Neural cell (in vitro differentiated cells): ENCODE measurements at regions not wholly inside any gene's neighbourhood (a gene's known extent, or its start where the extent isn't known, plus 50 kb on each side); places are given as distances from the start of the nearest gene placed in this dataset.

Experiments
- H2AFZ ChIP-seq: fragments of 200-600, 300-800 bp; sonication (generic), shearing (Covaris generic); 2 replicates; pipeline ENCODE4 v1.6.0; 2014; ENCODE audit warnings: low read depth, mild to moderate bottlenecking, antibody characterized with exemption, low read length, moderate library complexity
- H3F3A ChIP-seq: fragments of 200-600 bp; shearing (Covaris generic); 2 replicates; pipeline ENCODE4 v1.6.1; 2016; ENCODE audit warnings: mild to moderate bottlenecking, moderate library complexity, mixed read lengths, antibody characterized with exemption, low read length; ENCODE audit not compliant: insufficient read depth, poor library complexity, severe bottlenecking
- H3K27ac ChIP-seq: fragments of 200-600, 300-800 bp; sonication (generic), shearing (Covaris generic); 2 replicates; pipeline ENCODE4 v1.5.1; 2014; ENCODE audit warnings: mild to moderate bottlenecking, low read length, moderate library complexity
- H3K27me3 ChIP-seq: fragments of 300-800, 200-600 bp; sonication (generic), shearing (Covaris generic); 2 replicates; pipeline ENCODE4 v1.6.0; 2014; ENCODE audit warnings: mild to moderate bottlenecking, low read depth, low read length, moderate library complexity; ENCODE audit not compliant: insufficient read depth
- H3K36me3 ChIP-seq: fragments of 300-800, 200-600 bp; sonication (generic), shearing (Covaris generic); 2 replicates; pipeline ENCODE4 v1.5.1; 2014; ENCODE audit warnings: mild to moderate bottlenecking, antibody characterized with exemption, low read length, moderate library complexity; ENCODE audit not compliant: insufficient read depth
- H3K4me2 ChIP-seq: fragments of 300-800, 200-600 bp; sonication (generic), shearing (Covaris generic); 2 replicates; pipeline ENCODE4 v1.6.0; 2014; ENCODE audit warnings: mild to moderate bottlenecking, low read length
- H3K4me3 ChIP-seq: fragments of 300-800, 200-600 bp; sonication (generic), shearing (Covaris generic); 2 replicates; pipeline ENCODE4 v1.5.1; 2014; ENCODE audit warnings: mild to moderate bottlenecking, low read length, moderate library complexity
- H3K79me2 ChIP-seq: fragments of 200-600 bp; shearing (Covaris generic); replicated peaks from 2 replicates; pipeline ENCODE4 v1.6.0; 2014; ENCODE audit warnings: mild to moderate bottlenecking, low read length, moderate library complexity; ENCODE audit not compliant: insufficient read depth
- H3K9ac ChIP-seq: fragments of 300-800, 200-600 bp; sonication (generic), shearing (Covaris generic); 2 replicates; pipeline ENCODE4 v1.6.1; 2016; ENCODE audit warnings: mild to moderate bottlenecking, low read length, mixed read lengths
- H3K9me2 ChIP-seq: fragments of 200-600 bp; shearing (Covaris generic); 2 replicates; pipeline ENCODE4 v1.6.1; 2016; ENCODE audit warnings: mild to moderate bottlenecking, low read length, mixed read lengths; ENCODE audit not compliant: insufficient read depth
- H3K9me3 ChIP-seq: fragments of 200-600, 300-800 bp; sonication (generic), shearing (Covaris generic); 2 replicates; pipeline ENCODE4 v1.6.1; 2016; ENCODE audit warnings: mild to moderate bottlenecking, mixed run types, low read length, moderate library complexity, mixed read lengths
- H4K20me1 ChIP-seq: fragments of 200-600 bp; shearing (Covaris generic); 2 replicates; pipeline ENCODE4 v1.6.1; 2016; ENCODE audit warnings: mild to moderate bottlenecking, mixed run types; ENCODE audit not compliant: insufficient read depth
- EP300 ChIP-seq: fragments of 450-650 bp; conservative IDR thresholded peaks from 2 replicates; pipeline ENCODE4 v1.6.1; 2014; ENCODE audit warnings: antibody characterized with exemption, mild to moderate bottlenecking, moderate library complexity; ENCODE audit not compliant: poor library complexity, severe bottlenecking
- EZH2 ChIP-seq: fragments of 200-600, 300-800 bp; shearing (Covaris generic), sonication (generic); IDR thresholded peaks from 2 replicates; pipeline ENCODE4 v1.6.1; 2014; ENCODE audit warnings: antibody characterized with exemption, low read length, borderline replicate concordance, mild to moderate bottlenecking; ENCODE audit not compliant: insufficient read depth, poor library complexity, severe bottlenecking
- MXI1 ChIP-seq: fragments of 450-650 bp; conservative IDR thresholded peaks from 2 replicates; pipeline ENCODE4 v1.6.1; 2014; ENCODE audit warnings: antibody characterized with exemption, mild to moderate bottlenecking; ENCODE audit not compliant: poor library complexity, severe bottlenecking
- POLR2AphosphoS5 ChIP-seq: IDR thresholded peaks from 2 replicates; pipeline ENCODE4 v1.6.1; 2012
- RAD21 ChIP-seq: fragments of 450-650 bp; conservative IDR thresholded peaks from 2 replicates; pipeline ENCODE4 v1.6.1; 2014; ENCODE audit warnings: antibody characterized with exemption, mild to moderate bottlenecking, moderate library complexity
- SMC3 ChIP-seq: fragments of 450-650 bp; conservative IDR thresholded peaks from 2 replicates; pipeline ENCODE4 v1.6.1; 2014; ENCODE audit warnings: antibody characterized with exemption, mild to moderate bottlenecking, moderate library complexity; ENCODE audit not compliant: poor library complexity
- TAF1 ChIP-seq: IDR thresholded peaks from 2 replicates; pipeline ENCODE4 v1.6.1; 2012; ENCODE audit warnings: low read depth
- TF ChIP-seq, protein P1 (sequence below): fragments of 450-650 bp; IDR thresholded peaks from 2 replicates; pipeline ENCODE4 v1.5.1; 2014; ENCODE audit warnings: antibody characterized with exemption, mild to moderate bottlenecking, moderate library complexity; ENCODE audit not compliant: poor library complexity, severe bottlenecking
- TF ChIP-seq, protein P2 (sequence below): IDR thresholded peaks from 2 replicates; pipeline ENCODE4 v1.6.1; 2012; ENCODE audit warnings: borderline replicate concordance

DNA sequence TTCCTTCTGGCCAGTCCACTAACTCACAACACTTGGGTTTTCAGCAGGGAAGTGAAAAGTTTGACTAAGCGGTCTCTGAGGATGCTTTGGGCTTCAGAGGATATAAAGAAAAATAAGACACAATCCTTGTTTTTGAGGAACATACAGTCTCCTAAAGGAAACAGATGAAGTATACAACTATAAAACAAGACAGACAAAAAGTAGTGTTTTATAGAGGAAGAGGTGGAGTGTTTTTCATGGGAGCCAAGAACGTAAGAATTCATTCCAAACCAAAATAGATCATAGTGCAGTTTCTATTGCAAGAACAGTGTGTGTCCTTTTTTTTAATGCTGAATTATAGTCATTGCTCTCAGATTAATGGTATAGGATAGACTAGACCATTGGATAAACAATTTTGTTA is 586.9 kb upstream of the BRINP1 start (continued):
- TF ChIP-seq, protein P1, sequence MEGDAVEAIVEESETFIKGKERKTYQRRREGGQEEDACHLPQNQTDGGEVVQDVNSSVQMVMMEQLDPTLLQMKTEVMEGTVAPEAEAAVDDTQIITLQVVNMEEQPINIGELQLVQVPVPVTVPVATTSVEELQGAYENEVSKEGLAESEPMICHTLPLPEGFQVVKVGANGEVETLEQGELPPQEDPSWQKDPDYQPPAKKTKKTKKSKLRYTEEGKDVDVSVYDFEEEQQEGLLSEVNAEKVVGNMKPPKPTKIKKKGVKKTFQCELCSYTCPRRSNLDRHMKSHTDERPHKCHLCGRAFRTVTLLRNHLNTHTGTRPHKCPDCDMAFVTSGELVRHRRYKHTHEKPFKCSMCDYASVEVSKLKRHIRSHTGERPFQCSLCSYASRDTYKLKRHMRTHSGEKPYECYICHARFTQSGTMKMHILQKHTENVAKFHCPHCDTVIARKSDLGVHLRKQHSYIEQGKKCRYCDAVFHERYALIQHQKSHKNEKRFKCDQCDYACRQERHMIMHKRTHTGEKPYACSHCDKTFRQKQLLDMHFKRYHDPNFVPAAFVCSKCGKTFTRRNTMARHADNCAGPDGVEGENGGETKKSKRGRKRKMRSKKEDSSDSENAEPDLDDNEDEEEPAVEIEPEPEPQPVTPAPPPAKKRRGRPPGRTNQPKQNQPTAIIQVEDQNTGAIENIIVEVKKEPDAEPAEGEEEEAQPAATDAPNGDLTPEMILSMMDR = no peak
- TF ChIP-seq EP300 = no peak

DNA sequence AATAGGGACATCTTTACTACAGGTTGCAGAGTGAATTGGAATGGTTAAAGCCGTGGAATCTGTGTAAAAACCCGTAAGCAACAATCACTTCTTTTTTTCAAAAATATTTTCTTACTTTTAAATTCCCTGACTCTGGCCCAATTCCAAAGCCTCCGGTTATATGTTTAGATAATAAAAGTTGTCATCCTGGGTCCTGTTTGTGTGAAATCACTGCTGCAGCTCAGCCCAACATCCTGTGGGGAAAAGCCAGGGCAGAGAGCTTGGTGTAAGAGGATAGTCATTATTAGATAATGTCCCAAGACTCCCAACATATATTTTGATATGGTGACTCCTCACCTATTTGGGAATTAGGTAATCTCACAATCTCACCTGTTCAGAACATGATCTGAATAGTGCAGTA is 586.0 kb upstream of the BRINP1 start:
- Histone ChIP-seq H2AFZ (no peak overlapping the region), H3K9me3 (no peaks in the 10 kb centered on the region), H3K79me2 (no peaks in the 10 kb centered on the region), H3K4me2 (no peak overlapping the region), H3K36me3 (no peaks in the 10 kb centered on the region), H3K27me3 (no peaks in the 10 kb centered on the region), H3K9me2 (no peaks in the 10 kb centered on the region), H3K27ac (no peak overlapping the region), H3K9ac (no peak overlapping the region), H4K20me1 (no peaks in the 10 kb centered on the region), H3F3A (no peaks in the 10 kb centered on the region), H3K4me3 (no peak overlapping the region)
- TF ChIP-seq POLR2AphosphoS5 (no peak), EZH2 (no peak), MXI1 (no peak), TAF1 (no peak), EP300 (no peak), RAD21 (no peak), SMC3 (no peak)
- TF ChIP-seq, protein P2, sequence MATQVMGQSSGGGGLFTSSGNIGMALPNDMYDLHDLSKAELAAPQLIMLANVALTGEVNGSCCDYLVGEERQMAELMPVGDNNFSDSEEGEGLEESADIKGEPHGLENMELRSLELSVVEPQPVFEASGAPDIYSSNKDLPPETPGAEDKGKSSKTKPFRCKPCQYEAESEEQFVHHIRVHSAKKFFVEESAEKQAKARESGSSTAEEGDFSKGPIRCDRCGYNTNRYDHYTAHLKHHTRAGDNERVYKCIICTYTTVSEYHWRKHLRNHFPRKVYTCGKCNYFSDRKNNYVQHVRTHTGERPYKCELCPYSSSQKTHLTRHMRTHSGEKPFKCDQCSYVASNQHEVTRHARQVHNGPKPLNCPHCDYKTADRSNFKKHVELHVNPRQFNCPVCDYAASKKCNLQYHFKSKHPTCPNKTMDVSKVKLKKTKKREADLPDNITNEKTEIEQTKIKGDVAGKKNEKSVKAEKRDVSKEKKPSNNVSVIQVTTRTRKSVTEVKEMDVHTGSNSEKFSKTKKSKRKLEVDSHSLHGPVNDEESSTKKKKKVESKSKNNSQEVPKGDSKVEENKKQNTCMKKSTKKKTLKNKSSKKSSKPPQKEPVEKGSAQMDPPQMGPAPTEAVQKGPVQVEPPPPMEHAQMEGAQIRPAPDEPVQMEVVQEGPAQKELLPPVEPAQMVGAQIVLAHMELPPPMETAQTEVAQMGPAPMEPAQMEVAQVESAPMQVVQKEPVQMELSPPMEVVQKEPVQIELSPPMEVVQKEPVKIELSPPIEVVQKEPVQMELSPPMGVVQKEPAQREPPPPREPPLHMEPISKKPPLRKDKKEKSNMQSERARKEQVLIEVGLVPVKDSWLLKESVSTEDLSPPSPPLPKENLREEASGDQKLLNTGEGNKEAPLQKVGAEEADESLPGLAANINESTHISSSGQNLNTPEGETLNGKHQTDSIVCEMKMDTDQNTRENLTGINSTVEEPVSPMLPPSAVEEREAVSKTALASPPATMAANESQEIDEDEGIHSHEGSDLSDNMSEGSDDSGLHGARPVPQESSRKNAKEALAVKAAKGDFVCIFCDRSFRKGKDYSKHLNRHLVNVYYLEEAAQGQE = no peak
- TF ChIP-seq, protein P1 = no peak

DNA sequence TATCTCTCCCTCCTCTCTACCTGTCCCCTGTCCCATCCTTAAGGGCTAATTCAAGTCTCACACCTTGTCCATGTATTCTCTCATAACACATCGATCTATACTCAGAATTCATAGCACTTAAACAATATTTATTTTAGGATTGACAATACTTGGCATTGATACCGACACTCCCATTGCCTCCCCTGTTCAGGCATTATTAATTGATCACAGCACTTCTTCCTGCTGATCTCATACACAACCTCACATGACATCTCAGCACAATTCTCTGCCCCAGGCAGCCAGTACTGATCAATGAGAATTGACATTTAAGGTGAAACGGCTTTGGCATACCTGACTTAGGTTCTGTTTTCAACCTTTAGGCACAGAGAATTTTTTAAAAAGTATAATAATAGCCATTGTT is 582.4 kb upstream of the BRINP1 start:
- H4K20me1 ChIP-seq = no peaks in the 10 kb centered on the region
- TF ChIP-seq RAD21 = no peak
- no peak for TF ChIP-seq EZH2
- TF ChIP-seq, protein P2 = no peak
- TF ChIP-seq, protein P1 = no peak
- no peak for TF ChIP-seq SMC3
- no peak for TF ChIP-seq TAF1
- no peak for TF ChIP-seq EP300
- no peak for TF ChIP-seq MXI1
- TF ChIP-seq POLR2AphosphoS5 = no peak
- no peak overlapping the region for H3K4me3 ChIP-seq
- no peaks in the 10 kb centered on the region for H3K9me2 ChIP-seq
- H3K4me2 ChIP-seq = no peak overlapping the region
- no peak overlapping the region for H3K27ac ChIP-seq
- H3K79me2 ChIP-seq = no peaks in the 10 kb centered on the region
- H3K36me3 ChIP-seq = no peaks in the 10 kb centered on the region
- H2AFZ ChIP-seq = no peak overlapping the region
- no peaks in the 10 kb centered on the region for H3K27me3 ChIP-seq
- H3K9me3 ChIP-seq = no peaks in the 10 kb centered on the region
- H3F3A ChIP-seq = no peaks in the 10 kb centered on the region
- no peak overlapping the region for H3K9ac ChIP-seq
